ENCODE measurements at regions not wholly inside any gene's neighbourhood (a gene's known extent, or its start where the extent isn't known, plus 50 kb on each side); places are given as distances from the start of the nearest gene placed in this dataset.

DNA sequence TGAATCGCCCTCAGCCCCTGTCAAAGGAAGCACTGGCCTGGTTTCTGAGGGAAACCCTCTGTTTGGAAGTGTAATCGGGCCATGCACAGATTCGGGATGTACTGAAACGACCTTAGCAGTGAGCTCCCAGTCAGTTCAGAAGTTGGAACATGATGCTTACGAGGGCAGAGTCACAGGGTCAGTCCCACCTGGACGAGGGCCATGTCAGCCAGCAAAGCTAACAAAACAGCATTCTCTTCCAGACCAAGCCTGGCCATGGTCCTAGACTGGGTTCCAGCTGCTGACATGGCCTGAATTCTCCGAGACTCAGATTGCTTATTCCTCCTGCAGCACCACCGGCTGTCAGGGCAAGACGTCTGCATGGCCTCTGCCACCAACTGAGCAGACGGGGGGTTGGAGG is 192.2 kb upstream of the WSCD1 start:
- TF ChIP-seq POLR2A (IDR thresholded peaks at IDR 0.05; ENCODE audit: low read depth, low read length): no peak
- TF ChIP-seq POLR2AphosphoS5 (IDR thresholded peaks at IDR 0.05; ENCODE audit: low read depth, low read length): no peak
